ENCODE measurements at regions not wholly inside any gene's neighbourhood (a gene's known extent, or its start where the extent isn't known, plus 50 kb on each side); places are given as distances from the start of the nearest gene placed in this dataset.
"Not testable (repeated sequence)": the region's sequence is repeated elsewhere in the genome, so short reads cannot be mapped to it uniquely, and the experiment has no call there.

GRCh38 chr5:100694100-100694499 is 158.9 kb downstream of the FAM174A start:
- DNase-seq (ENCODE audit: low read depth): no peak

GRCh38 chr5:100697970-100698369 is 162.8 kb downstream of the FAM174A start:
- no peak for DNase-seq (ENCODE audit: low read depth)

- DNase-seq (ENCODE audit: low read depth): no peak
These were observed 171.6 kb downstream of the FAM174A start for GRCh38 chr5:100706776-100707175.

GRCh38 chr5:100708645-100709171 is 173.5 kb downstream of the FAM174A start:
- DNase-seq (ENCODE audit: low read depth): no peak

GRCh38 chr5:100709771-100710170 is 174.6 kb downstream of the FAM174A start:
- no peak for DNase-seq (ENCODE audit: low read depth)

- DNase-seq (ENCODE audit: low read depth): not testable (repeated sequence)
These were observed 179.6 kb downstream of the FAM174A start for GRCh38 chr5:100714780-100715179.

- DNase-seq (ENCODE audit: low read depth): no peak
These were observed 180.4 kb downstream of the ST8SIA4 start for GRCh38 chr5:100722657-100723056.

GRCh38 chr5:100723229-100723628 is 179.9 kb downstream of the ST8SIA4 start:
- DNase-seq (ENCODE audit: low read depth): no peak

- DNase-seq (ENCODE audit: low read depth): no peak
These were observed 177.0 kb downstream of the ST8SIA4 start for GRCh38 chr5:100726116-100726515.

- DNase-seq (ENCODE audit: low read depth): no peak
These were observed 171.3 kb downstream of the ST8SIA4 start for GRCh38 chr5:100731768-100732167.

GRCh38 chr5:100746730-100747129 is 156.4 kb downstream of the ST8SIA4 start:
- DNase-seq (ENCODE audit: low read depth): no peak

GRCh38 chr5:100749771-100750284 is 153.3 kb downstream of the ST8SIA4 start:
- DNase-seq (ENCODE audit: low read depth): no peak

- no peak for DNase-seq (ENCODE audit: low read depth)
These were observed 147.6 kb downstream of the ST8SIA4 start for GRCh38 chr5:100755435-100755834.

Data from RPMI7951 (cell line).